GM18502 (cell line): ENCODE measurements at regions not wholly inside any gene's neighbourhood (a gene's known extent, or its start where the extent isn't known, plus 50 kb on each side); places are given as distances from the start of the nearest gene placed in this dataset.
"Not testable (repeated sequence)": the region's sequence is repeated elsewhere in the genome, so short reads cannot be mapped to it uniquely, and the experiment has no call there.

Source experiments
- ATAC-seq: cut with Tn5 transposase; IDR thresholded peaks from one replicate; pipeline ENCODE4 v1.9.1; 2021; ENCODE audit warnings: mild to moderate bottlenecking; ENCODE audit not compliant: unreplicated experiment, poor library complexity

GRCh38 chr13:31385540-31385939 lies 185.8 kb downstream of the B3GLCT start:
- ATAC-seq = no peak

GRCh38 chr13:31394506-31394905 lies 194.7 kb downstream of the B3GLCT start:
- ATAC-seq = no peak

- no peak for ATAC-seq
These were observed 195.3 kb downstream of the B3GLCT start for GRCh38 chr13:31395090-31395489.

- no peak for ATAC-seq
These were observed 199.9 kb downstream of the B3GLCT start for GRCh38 chr13:31399690-31400089.

- ATAC-seq = not testable (repeated sequence)
These were observed 203.9 kb downstream of the B3GLCT start for GRCh38 chr13:31403711-31404110.

- no peak for ATAC-seq
These were observed 209.2 kb downstream of the B3GLCT start for GRCh38 chr13:31408927-31409326.

GRCh38 chr13:31409678-31410356 lies 210.0 kb downstream of the B3GLCT start:
- no peak for ATAC-seq

- ATAC-seq = no peak
These were observed 213.7 kb downstream of the B3GLCT start for GRCh38 chr13:31413516-31413915.

- ATAC-seq = no peak
These were observed 216.3 kb downstream of the B3GLCT start for GRCh38 chr13:31416066-31416465.

- no peak for ATAC-seq
These were observed 218.4 kb downstream of the B3GLCT start for GRCh38 chr13:31418186-31418585.

- ATAC-seq = no peak
These were observed 222.0 kb downstream of the B3GLCT start for GRCh38 chr13:31421756-31422155.

GRCh38 chr13:31424130-31424729 lies 224.5 kb downstream of the B3GLCT start:
- ATAC-seq = peak; percentile 99

GRCh38 chr13:31426395-31426794 lies 226.6 kb downstream of the B3GLCT start:
- no peak for ATAC-seq

- ATAC-seq = no peak
These were observed 227.7 kb downstream of the B3GLCT start for GRCh38 chr13:31427151-31428100.

- no peak for ATAC-seq
These were observed 232.0 kb downstream of the B3GLCT start for GRCh38 chr13:31431722-31432137.

GRCh38 chr13:31433207-31433606 lies 233.4 kb downstream of the B3GLCT start:
- ATAC-seq = no peak

GRCh38 chr13:31433746-31434145 lies 234.0 kb downstream of the B3GLCT start:
- ATAC-seq = no peak

GRCh38 chr13:31434613-31435012 lies 234.8 kb downstream of the B3GLCT start:
- ATAC-seq = no peak

- ATAC-seq = no peak
These were observed 235.8 kb downstream of the B3GLCT start for GRCh38 chr13:31435536-31435935.

GRCh38 chr13:31436478-31436877 lies 236.7 kb downstream of the B3GLCT start:
- no peak for ATAC-seq

- peak; percentile 52 for ATAC-seq
These were observed 238.2 kb downstream of the B3GLCT start for GRCh38 chr13:31437975-31438374.
